OCI-LY3 (cell line): ENCODE measurements at regions not wholly inside any gene's neighbourhood (a gene's known extent, or its start where the extent isn't known, plus 50 kb on each side); places are given as distances from the start of the nearest gene placed in this dataset.

Source experiments
- H2AFZ ChIP-seq: fragments of 200-600, 300-600 bp; shearing (Covaris generic); 2 replicates; pipeline ENCODE4 v1.6.0; 2014; ENCODE audit warnings: antibody characterized with exemption, low read depth, low read length
- H3K27ac ChIP-seq: fragments of 200-600, 300-600 bp; sonication (generic); 2 replicates; pipeline ENCODE4 v1.5.1; 2014; ENCODE audit warnings: mild to moderate bottlenecking, low read length, moderate library complexity, mixed read lengths
- H3K27me3 ChIP-seq: fragments of 200-600, 300-600 bp; sonication (generic); 2 replicates; pipeline ENCODE4 v1.6.1; 2014; ENCODE audit warnings: low read depth, low read length, mixed read lengths
- H3K36me3 ChIP-seq: fragments of 200-600, 300-600 bp; sonication (generic); replicated peaks from 2 replicates; pipeline ENCODE3; 2014; ENCODE audit warnings: low read depth, low read length, mixed read lengths
- H3K4me1 ChIP-seq: fragments of 300-600, 200-600 bp; sonication (generic); 2 replicates; pipeline ENCODE4 v1.6.1; 2014; ENCODE audit warnings: low read length, mixed read lengths
- H3K4me2 ChIP-seq: fragments of 200-600, 300-600 bp; sonication (generic); 2 replicates; pipeline ENCODE4 v1.6.1; 2014; ENCODE audit warnings: low read length, mixed read lengths
- H3K4me3 ChIP-seq: fragments of 300-600, 200-600 bp; sonication (generic); 2 replicates; pipeline ENCODE4 v1.5.1; 2014; ENCODE audit warnings: antibody characterized with exemption, mild to moderate bottlenecking, low read length, moderate library complexity
- H3K79me2 ChIP-seq: fragments of 300-600, 200-600 bp; shearing (Covaris generic); 2 replicates; pipeline ENCODE4 v1.6.1; 2014; ENCODE audit warnings: mild to moderate bottlenecking, low read length, mixed read lengths
- H3K9ac ChIP-seq: fragments of 300-600, 200-600 bp; shearing (Covaris generic); 2 replicates; pipeline ENCODE4 v1.6.0; 2014; ENCODE audit warnings: mild to moderate bottlenecking, low read length, moderate library complexity
- H3K9me3 ChIP-seq: fragments of 200-600, 300-600 bp; shearing (Covaris generic); 2 replicates; pipeline ENCODE4 v1.6.1; 2014; ENCODE audit warnings: low read length, mixed read lengths; ENCODE audit not compliant: insufficient read depth
- H4K20me1 ChIP-seq: fragments of 200-600, 300-600 bp; sonication (generic); 2 replicates; pipeline ENCODE4 v1.6.1; 2016; ENCODE audit warnings: low read length, mixed read lengths; ENCODE audit not compliant: insufficient read depth
- CTCF ChIP-seq: fragments of 200-600, 300-600 bp; sonication (generic); IDR thresholded peaks from 2 replicates; pipeline ENCODE4 v1.5.1; 2014; ENCODE audit warnings: antibody characterized with exemption, low read length, low read depth
- EZH2phosphoT487 ChIP-seq: fragments of 200-600 bp; shearing (Covaris generic); IDR thresholded peaks from 2 replicates; pipeline ENCODE4 v1.6.1; 2018; ENCODE audit warnings: antibody characterized with exemption, mixed run types, low read depth

DNA sequence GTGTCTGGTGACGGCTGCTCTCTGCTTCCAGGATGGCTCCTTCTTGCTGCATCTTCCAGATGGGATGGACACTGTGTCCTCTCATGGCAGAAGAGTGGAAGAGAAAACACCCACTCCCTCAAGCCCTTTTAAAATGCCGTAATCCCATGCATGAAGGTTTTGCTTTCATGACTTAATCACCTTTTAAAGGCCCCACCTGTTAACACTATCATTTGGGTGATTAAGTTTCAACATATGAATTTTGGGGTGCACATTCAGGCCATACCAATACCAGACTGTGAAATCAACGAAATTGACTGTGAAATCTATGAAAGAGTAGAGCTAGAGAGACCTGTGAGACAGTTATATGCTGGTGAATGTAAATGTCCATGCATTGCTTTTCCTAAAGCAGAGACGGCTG, 374.3 kb upstream of the CHD6 start:
- no peaks in the 10 kb centered on the region for H3K4me1 ChIP-seq

GRCh38 chr20:41991412-41991811, 373.2 kb upstream of the CHD6 start:
- no peaks in the 10 kb centered on the region for H3K36me3 ChIP-seq
- no peak for TF ChIP-seq CTCF
- TF ChIP-seq EZH2phosphoT487, result no peak
- H2AFZ ChIP-seq, result no peak overlapping the region
- H3K27ac ChIP-seq, result no peak overlapping the region
- H3K79me2 ChIP-seq, result no peaks in the 10 kb centered on the region
- H3K27me3 ChIP-seq, result peaks cover 50% of the 10 kb centered on the region
- H3K9ac ChIP-seq, result no peak overlapping the region
- H3K9me3 ChIP-seq, result no peaks in the 10 kb centered on the region
- H4K20me1 ChIP-seq, result no peaks in the 10 kb centered on the region
- no peaks in the 10 kb centered on the region for H3K4me1 ChIP-seq
- no peak overlapping the region for H3K4me2 ChIP-seq
- H3K4me3 ChIP-seq, result no peak overlapping the region

More for the DNA sequence above, 374.3 kb upstream of the CHD6 start:
- no peak overlapping the region for H3K4me2 ChIP-seq
- no peaks in the 10 kb centered on the region for H3K9me3 ChIP-seq
- H3K9ac ChIP-seq, result no peak overlapping the region
- no peaks in the 10 kb centered on the region for H4K20me1 ChIP-seq
- H3K4me3 ChIP-seq, result no peak overlapping the region
- no peaks in the 10 kb centered on the region for H3K79me2 ChIP-seq
- no peaks in the 10 kb centered on the region for H3K36me3 ChIP-seq
- peaks cover 40% of the 10 kb centered on the region for H3K27me3 ChIP-seq
- no peak overlapping the region for H2AFZ ChIP-seq
- H3K27ac ChIP-seq, result no peak overlapping the region
- TF ChIP-seq EZH2phosphoT487 (no peak), CTCF (no peak)

DNA sequence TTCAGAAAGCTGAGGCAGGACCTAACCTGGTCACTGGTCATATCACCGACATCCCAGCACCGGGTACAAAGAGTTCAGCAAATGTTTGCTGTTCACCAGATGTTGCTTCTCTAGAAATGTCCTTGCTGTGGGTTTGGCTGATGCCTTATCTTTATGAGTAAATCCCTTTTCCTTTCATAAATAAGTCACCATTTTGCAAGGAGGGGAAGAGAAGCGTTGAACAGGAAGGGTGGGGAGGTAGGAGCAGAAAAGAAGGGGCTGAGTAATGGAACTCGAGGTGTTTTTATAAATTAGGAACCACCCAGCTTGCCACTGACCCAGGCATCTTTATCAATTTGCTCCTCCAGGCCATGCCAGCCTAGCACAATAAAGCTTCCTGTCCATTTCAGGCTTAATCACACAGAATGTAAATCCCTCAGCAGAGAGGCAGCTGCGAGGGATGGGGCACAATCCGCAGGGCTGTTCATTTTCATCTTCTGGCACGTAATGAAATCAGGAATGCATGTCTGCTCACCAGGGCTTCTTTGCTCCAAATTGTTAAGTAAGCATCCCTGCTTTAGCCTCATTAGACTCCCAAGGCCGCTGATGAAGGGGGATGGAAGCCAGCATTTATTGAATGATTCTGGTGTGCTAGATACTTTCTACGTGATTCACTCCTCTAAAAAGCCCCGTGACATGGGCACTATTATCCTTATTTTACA, 371.9 kb upstream of the CHD6 start:
- no peaks in the 10 kb centered on the region for H3K9me3 ChIP-seq
- H3K9ac ChIP-seq, result no peak overlapping the region
- no peaks in the 10 kb centered on the region for H3K79me2 ChIP-seq
- H3K27ac ChIP-seq, result no peak overlapping the region
- peaks cover 52% of the 10 kb centered on the region for H3K27me3 ChIP-seq
- no peak overlapping the region for H3K4me3 ChIP-seq
- H3K4me1 ChIP-seq, result no peaks in the 10 kb centered on the region
- H3K4me2 ChIP-seq, result no peak overlapping the region
- H3K36me3 ChIP-seq, result no peaks in the 10 kb centered on the region
- no peaks in the 10 kb centered on the region for H4K20me1 ChIP-seq
- no peak for TF ChIP-seq EZH2phosphoT487
- TF ChIP-seq CTCF, result no peak
- H2AFZ ChIP-seq, result no peak overlapping the region

DNA sequence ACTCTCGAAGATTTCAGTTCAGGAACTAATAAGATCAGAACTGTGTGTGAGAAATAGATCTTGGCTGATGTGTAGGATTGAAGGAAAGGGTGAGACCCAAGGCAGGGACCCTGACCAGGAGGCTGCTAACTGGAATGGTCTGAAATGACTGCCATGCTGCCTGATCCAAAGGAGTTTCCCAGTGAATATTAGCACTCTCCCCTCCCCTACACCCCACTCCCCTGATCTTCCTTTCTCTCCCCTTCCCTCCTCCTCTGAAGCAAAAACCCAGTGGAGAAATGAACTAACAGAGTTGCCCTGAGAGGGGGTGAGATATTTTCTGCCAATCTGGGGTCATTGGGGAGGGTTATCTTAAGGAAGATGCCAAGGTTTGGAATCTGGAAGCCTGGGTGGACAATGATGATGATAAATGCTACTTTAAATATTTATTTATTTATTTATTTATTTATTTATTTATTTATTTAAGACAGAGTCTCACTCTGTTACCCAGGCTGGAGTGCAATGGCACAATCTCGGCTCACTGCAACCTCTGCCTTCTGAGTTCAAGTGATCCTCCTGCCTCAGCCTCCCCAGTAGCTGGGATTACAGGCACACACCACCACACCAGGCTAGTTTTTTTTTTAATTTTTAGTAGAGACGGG, 371.0 kb upstream of the CHD6 start:
- no peaks in the 10 kb centered on the region for H4K20me1 ChIP-seq
- no peaks in the 10 kb centered on the region for H3K79me2 ChIP-seq
- no peak overlapping the region for H3K27ac ChIP-seq
- H3K9ac ChIP-seq, result no peak overlapping the region
- TF ChIP-seq CTCF (no peak), EZH2phosphoT487 (no peak)
- no peaks in the 10 kb centered on the region for H3K9me3 ChIP-seq
- H3K4me1 ChIP-seq, result no peaks in the 10 kb centered on the region
- no peak overlapping the region for H3K4me3 ChIP-seq
- H3K27me3 ChIP-seq, result peaks cover 52% of the 10 kb centered on the region
- H2AFZ ChIP-seq, result no peak overlapping the region
- no peak overlapping the region for H3K4me2 ChIP-seq
- H3K36me3 ChIP-seq, result no peaks in the 10 kb centered on the region
